ENCODE measurements at regions not wholly inside any gene's neighbourhood (a gene's known extent, or its start where the extent isn't known, plus 50 kb on each side); places are given as distances from the start of the nearest gene placed in this dataset.

DNA sequence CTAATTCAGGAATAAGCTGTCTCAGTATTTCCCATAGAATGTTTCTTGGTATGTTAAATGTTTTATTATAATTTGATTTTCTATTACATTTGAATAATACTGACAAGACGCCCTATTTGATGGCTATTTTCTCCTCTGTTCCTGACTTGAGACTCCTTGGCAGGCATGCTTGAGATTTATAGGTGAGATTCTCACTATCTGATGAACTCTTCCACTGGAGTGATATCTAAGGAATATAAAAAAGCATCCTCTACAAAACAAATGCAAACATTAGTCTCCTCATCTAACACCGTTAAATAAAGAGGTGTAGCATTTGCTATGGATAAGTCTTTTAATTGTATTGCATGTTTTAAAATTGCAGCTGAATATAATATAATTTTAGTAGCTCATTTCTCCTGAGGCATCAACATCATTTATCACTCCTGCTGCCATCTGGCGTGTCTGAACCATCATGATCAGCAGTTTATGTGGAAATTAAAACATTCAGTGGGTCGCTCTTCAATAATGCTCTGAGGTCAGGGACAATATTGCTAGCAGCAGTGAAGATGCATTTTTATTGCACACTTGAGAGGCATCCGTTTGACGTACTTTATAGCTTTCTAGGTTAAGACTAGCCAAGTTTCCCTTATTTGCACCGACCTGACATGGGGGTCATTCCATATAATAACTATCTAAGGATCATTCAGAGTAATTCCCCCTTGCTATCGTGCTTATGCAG, 210.4 kb upstream of the GALNTL6 start:
- Histone ChIP-seq H3K36me3 (ENCODE audit: insufficient read depth, low read length) (no peaks in the 10 kb centered on the region), H3K27me3 (ENCODE audit: insufficient read depth, low read length) (no peaks in the 10 kb centered on the region), H3K4me2 (ENCODE audit: low read length) (no peak overlapping the region), H2AFZ (ENCODE audit: low read length) (no peak overlapping the region), H3F3A (ENCODE audit: insufficient read depth, low read length) (no peaks in the 10 kb centered on the region), H3K9me2 (ENCODE audit: low read depth, low read length) (no peaks in the 10 kb centered on the region), H3K79me2 (ENCODE audit: insufficient read depth, low read length) (no peaks in the 10 kb centered on the region), H3K9me3 (ENCODE audit: low read length) (no peaks in the 10 kb centered on the region), H4K20me1 (ENCODE audit: insufficient read depth, low read length) (no peaks in the 10 kb centered on the region), H3K9ac (ENCODE audit: low read length) (no peak overlapping the region), H3K27ac (ENCODE audit: low read depth, low read length, poor library complexity, severe bottlenecking) (no peak overlapping the region), H3K4me1 (ENCODE audit: insufficient read depth, low read length, severe bottlenecking) (no peaks in the 10 kb centered on the region), H3K4me3 (ENCODE audit: low read depth, low read length, poor library complexity, severe bottlenecking) (no peak overlapping the region)
- TF ChIP-seq CTCF (IDR thresholded peaks at IDR 0.05; ENCODE audit: low read length), result no peak
- no peak for TF ChIP-seq EZH2 (IDR thresholded peaks at IDR 0.05; ENCODE audit: borderline replicate concordance, low read length)

GRCh38 chr4:171601091-171601490, 212.1 kb upstream of the GALNTL6 start:
- Histone ChIP-seq H3K9me2 (ENCODE audit: low read depth, low read length) (no peaks in the 10 kb centered on the region), H3K4me2 (ENCODE audit: low read length) (no peak overlapping the region), H3K27me3 (ENCODE audit: insufficient read depth, low read length) (no peaks in the 10 kb centered on the region), H4K20me1 (ENCODE audit: insufficient read depth, low read length) (no peaks in the 10 kb centered on the region), H3K9me3 (ENCODE audit: low read length) (no peaks in the 10 kb centered on the region), H3K9ac (ENCODE audit: low read length) (no peak overlapping the region), H3K4me3 (ENCODE audit: low read depth, low read length, poor library complexity, severe bottlenecking) (no peak overlapping the region), H3K79me2 (ENCODE audit: insufficient read depth, low read length) (no peaks in the 10 kb centered on the region), H3K4me1 (ENCODE audit: insufficient read depth, low read length, severe bottlenecking) (no peaks in the 10 kb centered on the region), H2AFZ (ENCODE audit: low read length) (no peak overlapping the region), H3F3A (ENCODE audit: insufficient read depth, low read length) (no peaks in the 10 kb centered on the region), H3K36me3 (ENCODE audit: insufficient read depth, low read length) (no peaks in the 10 kb centered on the region), H3K27ac (ENCODE audit: low read depth, low read length, poor library complexity, severe bottlenecking) (no peak overlapping the region)
- no peak for TF ChIP-seq CTCF (IDR thresholded peaks at IDR 0.05; ENCODE audit: low read length)
- no peak for TF ChIP-seq EZH2 (IDR thresholded peaks at IDR 0.05; ENCODE audit: borderline replicate concordance, low read length)

- no peak overlapping the region for H2AFZ ChIP-seq (ENCODE audit: low read length)
- no peak overlapping the region for H3K4me3 ChIP-seq (ENCODE audit: low read depth, low read length, poor library complexity, severe bottlenecking)
- no peaks in the 10 kb centered on the region for H3K79me2 ChIP-seq (ENCODE audit: insufficient read depth, low read length)
- H3K9me3 ChIP-seq (ENCODE audit: low read length), result no peaks in the 10 kb centered on the region
- TF ChIP-seq EZH2 (IDR thresholded peaks at IDR 0.05; ENCODE audit: borderline replicate concordance, low read length) (no peak), CTCF (IDR thresholded peaks at IDR 0.05; ENCODE audit: low read length) (no peak)
- H3K4me2 ChIP-seq (ENCODE audit: low read length), result no peak overlapping the region
- H4K20me1 ChIP-seq (ENCODE audit: insufficient read depth, low read length), result no peaks in the 10 kb centered on the region
- H3K9me2 ChIP-seq (ENCODE audit: low read depth, low read length), result no peaks in the 10 kb centered on the region
- no peak overlapping the region for H3K9ac ChIP-seq (ENCODE audit: low read length)
- no peaks in the 10 kb centered on the region for H3K4me1 ChIP-seq (ENCODE audit: insufficient read depth, low read length, severe bottlenecking)
- no peaks in the 10 kb centered on the region for H3F3A ChIP-seq (ENCODE audit: insufficient read depth, low read length)
- H3K36me3 ChIP-seq (ENCODE audit: insufficient read depth, low read length), result no peaks in the 10 kb centered on the region
- H3K27me3 ChIP-seq (ENCODE audit: insufficient read depth, low read length), result no peaks in the 10 kb centered on the region
- no peak overlapping the region for H3K27ac ChIP-seq (ENCODE audit: low read depth, low read length, poor library complexity, severe bottlenecking)
Observed at GRCh38 chr4:171599628-171600027, 213.6 kb upstream of the GALNTL6 start.

All from OCI-LY1 (cell line).